Fibroblast of skin of back (primary cell): ENCODE measurements at regions not wholly inside any gene's neighbourhood (a gene's known extent, or its start where the extent isn't known, plus 50 kb on each side); places are given as distances from the start of the nearest gene placed in this dataset.
A peak's percentile ranks its signal among the peaks of the same experiment; 100 is the strongest.
"Not testable (repeated sequence)": the region's sequence is repeated elsewhere in the genome, so short reads cannot be mapped to it uniquely, and the experiment has no call there.

Experiments used
- DNase-seq: peaks from one replicate; pipeline ENCODE4 v3.0.0-alpha.2; 2013

GRCh38 chr10:28130267-28130666, 131.4 kb upstream of the ODAD2 start:
- DNase-seq, result peak; percentile 71

- no peak for DNase-seq
Measured at GRCh38 chr10:28127881-28128280, 129.0 kb upstream of the ODAD2 start.

GRCh38 chr10:28125701-28126100, 126.8 kb upstream of the ODAD2 start:
- DNase-seq, result peak; percentile 14

DNA sequence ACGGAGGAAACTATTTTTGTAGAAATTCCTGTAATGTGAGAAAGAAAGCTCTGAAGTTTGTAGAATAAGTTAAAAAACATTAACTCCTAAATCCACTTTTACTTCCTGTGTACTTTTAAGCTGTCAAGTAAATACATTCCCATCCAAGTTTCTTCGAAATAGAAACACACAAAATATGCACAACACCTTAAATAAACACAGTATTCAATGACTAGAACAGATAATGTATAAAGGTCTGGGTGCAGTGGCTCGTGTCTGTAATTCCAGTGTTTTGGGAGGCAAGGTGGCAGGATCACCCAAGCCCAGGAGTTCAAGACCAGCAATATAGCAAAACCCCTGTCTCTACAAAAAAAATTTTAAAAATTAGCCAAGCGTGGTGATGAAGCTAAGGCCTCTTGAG, 121.9 kb upstream of the ODAD2 start:
- no peak for DNase-seq

GRCh38 chr10:28120043-28120749, 121.3 kb upstream of the ODAD2 start:
- no peak for DNase-seq

GRCh38 chr10:28118985-28119628, 120.2 kb upstream of the ODAD2 start:
- DNase-seq, result no peak

DNA sequence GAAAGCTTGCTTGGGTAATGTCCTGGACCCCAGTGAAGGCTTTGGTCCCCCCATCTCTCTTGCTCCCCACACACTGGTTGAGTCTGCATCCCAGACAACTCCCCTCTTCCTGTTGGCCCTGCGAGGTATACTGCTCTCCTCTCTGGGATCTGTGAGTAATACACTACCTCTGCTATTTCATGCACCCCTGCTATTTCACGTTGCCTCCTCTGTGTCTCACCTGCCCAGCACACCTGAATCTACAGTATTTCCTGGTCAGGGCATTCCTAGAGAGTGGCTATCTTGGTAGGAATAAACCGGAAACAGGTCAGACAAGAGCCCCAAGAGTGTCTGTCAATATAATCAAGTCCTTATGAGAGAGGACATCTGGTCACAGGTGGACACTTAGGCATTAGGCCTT, 114.3 kb upstream of the ODAD2 start:
- no peak for DNase-seq

- peak; percentile 40 for DNase-seq
Measured at GRCh38 chr10:28111712-28112111, 112.8 kb upstream of the ODAD2 start.

DNA sequence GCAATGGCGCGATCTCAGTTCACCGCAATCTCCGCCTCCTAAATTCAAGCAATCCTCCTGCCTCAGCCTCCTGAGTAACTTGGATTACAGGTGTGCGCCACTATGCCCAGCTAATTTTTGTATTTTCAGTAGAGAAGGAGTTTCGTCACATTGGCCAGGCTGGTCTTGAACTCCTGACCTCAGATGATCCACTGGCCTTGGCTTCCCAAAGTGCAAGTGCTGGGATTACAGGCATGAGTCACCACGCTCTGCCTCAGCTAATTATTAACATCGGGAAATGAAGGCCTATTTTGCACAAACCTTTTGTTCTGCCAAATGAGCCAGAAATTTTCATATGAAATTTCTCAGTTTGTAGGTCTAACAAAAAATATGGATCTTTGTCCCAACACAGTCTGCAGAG, 106.7 kb upstream of the ODAD2 start:
- no peak for DNase-seq

DNA sequence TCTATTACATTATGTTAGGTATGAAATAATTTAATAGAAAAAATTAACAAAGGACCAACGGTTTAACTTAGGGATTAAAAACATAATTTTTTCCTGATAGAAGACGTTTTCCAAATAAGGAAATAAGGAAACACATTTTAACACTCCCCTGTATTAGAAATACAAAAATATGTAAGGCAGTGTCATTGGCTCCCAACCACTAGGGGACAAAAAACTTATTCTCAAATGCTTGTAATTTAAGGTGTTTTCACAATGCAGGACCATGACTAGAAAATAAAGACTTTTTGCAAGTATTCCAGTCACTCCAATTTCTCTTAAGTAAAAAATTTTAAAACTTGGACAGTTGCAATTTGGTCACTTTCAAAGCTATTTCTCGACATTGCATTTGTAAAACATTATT, 98.8 kb upstream of the ODAD2 start:
- DNase-seq, result no peak

DNA sequence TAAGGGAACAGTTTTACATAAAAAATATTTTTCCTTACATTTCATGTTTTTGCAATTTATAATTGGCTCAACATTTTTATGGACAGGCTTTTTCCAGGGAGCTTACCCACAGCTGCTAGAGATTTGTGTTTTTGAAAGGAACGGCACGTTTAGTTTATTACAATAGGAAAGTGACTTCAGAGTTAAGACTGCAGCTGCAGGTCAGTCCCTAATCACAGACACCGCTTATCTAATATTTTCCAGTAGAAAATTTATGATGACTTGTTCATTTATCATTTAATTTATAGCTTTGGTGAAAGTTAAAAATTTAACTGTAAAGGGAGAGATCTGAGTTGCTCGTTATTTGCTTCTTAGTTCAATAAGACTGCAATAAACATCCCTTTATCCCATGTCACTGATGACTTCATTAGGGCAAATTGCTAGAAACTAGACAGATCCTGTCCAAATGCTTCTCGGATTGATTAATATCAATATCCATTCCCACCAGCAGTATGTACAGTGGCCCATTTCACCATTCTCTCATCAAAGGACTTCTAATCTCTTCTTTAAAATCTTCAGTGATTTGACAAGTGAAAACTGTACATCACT, 97.0 kb upstream of the ODAD2 start:
- DNase-seq, result no peak

GRCh38 chr10:28094121-28094520, 95.2 kb upstream of the ODAD2 start:
- DNase-seq, result no peak

GRCh38 chr10:28091913-28092312, 93.0 kb upstream of the ODAD2 start:
- DNase-seq, result no peak

DNA sequence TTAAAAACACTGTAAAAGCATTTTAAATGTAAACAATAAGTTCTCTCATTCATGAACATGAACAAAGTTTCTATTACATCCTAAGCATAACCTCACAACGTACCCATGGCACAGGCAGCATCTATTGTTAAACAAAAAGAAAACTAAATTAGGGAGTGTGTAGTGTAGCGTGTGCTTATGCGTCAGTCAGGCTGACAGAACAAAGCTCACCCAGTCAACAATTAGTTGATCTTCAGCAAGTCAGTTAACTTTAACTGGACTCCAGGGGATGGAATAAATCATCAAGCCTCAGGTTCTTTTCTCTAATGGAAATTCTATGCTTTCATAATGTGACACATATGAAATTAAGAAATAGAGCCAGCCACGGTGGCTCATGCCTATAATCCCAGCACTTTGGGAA, 91.6 kb upstream of the ODAD2 start:
- no peak for DNase-seq

DNA sequence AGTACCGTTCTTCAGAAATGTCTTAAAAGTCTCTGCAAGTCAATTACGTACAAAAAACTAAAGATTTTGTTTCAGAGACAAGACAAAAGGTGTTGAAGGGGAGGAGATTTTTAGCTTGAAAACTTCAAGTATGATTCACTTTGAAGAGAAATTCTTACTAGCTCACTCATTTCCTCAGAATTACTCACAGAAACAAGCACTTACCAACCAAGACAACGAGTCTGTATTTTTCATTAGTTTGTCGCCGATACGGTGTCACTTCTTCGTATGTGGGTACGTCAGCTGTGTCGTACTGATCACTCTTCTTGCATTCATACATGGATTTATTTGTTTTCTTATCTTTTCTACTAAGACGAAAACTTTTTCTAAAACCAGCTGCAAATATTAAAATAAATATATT, 90.6 kb upstream of the ODAD2 start:
- DNase-seq, result peak; percentile 86

DNA sequence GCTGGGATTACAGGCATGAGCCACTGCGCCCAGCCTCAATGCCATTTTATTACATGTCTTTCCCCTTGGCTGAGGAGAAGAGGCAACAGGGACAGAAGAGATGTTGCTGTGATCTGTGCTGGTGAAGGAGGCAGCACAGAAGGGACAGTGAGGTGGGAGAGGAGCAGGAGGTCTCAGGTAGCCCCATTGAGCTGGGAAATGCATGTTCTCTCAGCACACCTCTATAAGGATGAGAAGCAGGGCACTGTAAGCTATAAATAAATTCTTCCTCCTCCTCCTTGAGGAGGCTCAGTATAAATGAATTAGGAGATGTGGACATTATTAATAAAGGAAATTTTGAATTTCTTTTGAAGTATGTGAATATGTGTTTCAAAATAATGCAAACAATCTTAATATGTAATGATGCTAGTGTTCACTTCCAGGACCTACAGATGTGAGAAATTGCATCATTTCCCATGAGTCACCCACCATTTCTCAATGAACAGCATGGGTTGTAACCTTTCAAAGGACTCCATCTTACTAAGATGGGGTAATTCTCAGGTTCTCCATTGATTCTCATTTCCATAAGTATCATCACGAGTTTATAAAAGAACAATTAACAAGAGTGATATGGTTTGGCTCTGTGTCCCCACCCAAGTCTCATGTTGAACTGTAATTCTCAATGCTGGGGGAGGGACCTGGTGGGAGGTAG, 88.9 kb upstream of the ODAD2 start:
- peak; percentile 75 for DNase-seq

DNA sequence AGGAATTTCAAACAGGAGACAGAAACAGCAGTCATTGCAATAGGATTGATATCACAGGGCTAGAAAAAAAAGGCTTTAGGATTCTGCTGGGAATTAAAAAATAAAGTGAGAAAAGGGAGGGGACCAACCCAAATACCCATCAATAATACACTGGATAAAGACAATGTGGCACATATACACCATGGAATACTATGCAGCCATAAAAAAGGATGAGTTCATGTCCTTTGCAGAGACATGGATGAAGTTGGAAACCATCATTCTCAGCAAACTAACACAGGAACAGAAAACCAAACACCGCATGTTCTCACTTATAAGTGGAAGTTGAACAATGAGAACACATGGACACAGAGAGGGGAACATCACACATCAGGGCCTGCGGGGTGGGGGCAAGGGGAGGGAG, 86.9 kb upstream of the ODAD2 start:
- DNase-seq, result not testable (repeated sequence)

DNA sequence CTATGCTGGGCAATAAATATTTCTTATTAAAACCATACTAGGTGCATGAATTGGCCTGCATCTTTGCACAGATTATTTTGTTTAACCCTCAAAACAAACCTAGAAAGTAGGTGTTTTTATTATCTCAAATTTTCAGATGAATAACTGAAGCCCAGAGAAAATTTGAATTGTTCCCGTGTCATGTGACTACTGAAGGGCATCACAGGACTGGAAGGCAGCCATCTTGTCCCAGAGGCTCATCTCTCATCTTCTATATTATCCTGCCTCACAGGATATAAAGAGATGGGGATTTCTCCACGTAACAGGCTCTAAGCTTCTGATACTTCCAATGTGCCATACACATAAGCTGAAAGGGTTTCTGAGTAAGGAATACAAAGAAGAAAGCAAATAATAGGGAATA, 84.0 kb upstream of the ODAD2 start:
- no peak for DNase-seq

DNA sequence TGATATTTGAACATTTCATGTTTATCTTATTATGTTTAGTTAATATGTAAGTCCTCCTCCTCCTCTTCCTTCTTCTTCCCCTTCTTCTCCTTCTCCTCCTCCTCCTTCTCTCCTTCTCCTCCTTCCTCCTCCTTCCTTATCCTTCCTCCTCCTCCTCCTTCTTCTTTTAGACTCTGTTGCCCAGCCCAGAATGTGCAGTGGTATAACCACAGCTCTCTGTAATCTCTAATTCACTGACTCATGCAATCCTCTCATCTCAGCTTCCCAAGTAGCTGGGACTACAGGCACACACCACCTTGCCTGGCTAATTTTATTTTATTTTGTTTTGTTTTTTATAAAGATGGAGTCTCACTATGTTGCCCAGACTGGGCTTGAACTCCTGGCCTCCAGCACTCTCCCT, 83.4 kb upstream of the ODAD2 start:
- no peak for DNase-seq

GRCh38 chr10:28077889-28078288, 79.0 kb upstream of the ODAD2 start:
- DNase-seq, result peak; percentile 31

- DNase-seq, result no peak
Measured at GRCh38 chr10:28075424-28075823, 76.5 kb upstream of the ODAD2 start.

- peak; percentile 68 for DNase-seq
Measured at GRCh38 chr10:28072573-28072972, 73.7 kb upstream of the ODAD2 start.

GRCh38 chr10:28060031-28060607, 61.2 kb upstream of the ODAD2 start:
- DNase-seq, result peak; percentile 25
